Liver (tissue), 8 donors: ENCODE measurements at regions not wholly inside any gene's neighbourhood (a gene's known extent, or its start where the extent isn't known, plus 50 kb on each side); places are given as distances from the start of the nearest gene placed in this dataset.

ENCODE experiments used
- DNase-seq: peaks from one replicate; pipeline ENCODE4 v3.0.0-alpha.2; 2017; ENCODE audit warnings: low spot score
- H3K27ac ChIP-seq, 2 donors: one replicate each; pipeline ENCODE4 v1.7.0; 2013; ENCODE audit warnings: inconsistent platforms in 2 of 2, low read length in 2 of 2, control low read depth in 1 of 2, low read depth in 1 of 2, mild to moderate bottlenecking in 1 of 2
- H3K27me3 ChIP-seq, 4 donors: one replicate each; pipeline versions ENCODE4 v1.6.1 to v1.7.0; 2013; ENCODE audit warnings: low read length in 3 of 4, inconsistent platforms in 1 of 4, mild to moderate bottlenecking in 1 of 4, moderate library complexity in 1 of 4; ENCODE audit not compliant: control insufficient read depth in 4 of 4, insufficient read depth in 4 of 4
- H3K36me3 ChIP-seq, 4 donors: one replicate each; pipeline versions ENCODE4 v1.6.1 to v1.7.0; 2013; ENCODE audit warnings: low read length in 3 of 4, mild to moderate bottlenecking in 3 of 4, low read depth in 1 of 4, moderate library complexity in 1 of 4; ENCODE audit not compliant: control insufficient read depth in 4 of 4, insufficient read depth in 3 of 4
- H3K4me1 ChIP-seq, 4 donors: one replicate each; pipeline versions ENCODE4 v1.6.1 to v1.7.0; 2013; ENCODE audit warnings: low read length in 3 of 4, mild to moderate bottlenecking in 3 of 4, moderate library complexity in 1 of 4; ENCODE audit not compliant: control insufficient read depth in 4 of 4, insufficient read depth in 4 of 4
- H3K4me3 ChIP-seq, 3 donors: one replicate each; pipeline versions ENCODE4 v1.6.1 to v1.7.0; 2013; ENCODE audit warnings: low read length in 3 of 3, control low read depth in 1 of 3, low read depth in 1 of 3, mild to moderate bottlenecking in 1 of 3
- H3K9ac ChIP-seq, 2 donors: one replicate each; pipeline ENCODE4 v1.7.0; 2013; ENCODE audit warnings: low read length in 2 of 2, mild to moderate bottlenecking in 2 of 2, moderate library complexity in 2 of 2, control low read depth in 1 of 2, low read depth in 1 of 2
- H3K9me3 ChIP-seq, 4 donors: one replicate each; pipeline versions ENCODE4 v1.6.1 to v1.7.0; 2013; ENCODE audit warnings: low read length in 3 of 4; ENCODE audit not compliant: control insufficient read depth in 4 of 4
- ATF3 ChIP-seq: IDR thresholded peaks from 2 replicates; pipeline ENCODE4 v1.6.1; 2016; ENCODE audit warnings: antibody characterized with exemption
- CTCF ChIP-seq: fragments of 150-350 bp; IDR thresholded peaks from 2 replicates; pipeline ENCODE4 v1.5.1; 2017; ENCODE audit warnings: improper control_type of control experiment, low read depth, low read length; ENCODE audit not compliant: missing input control
- EGR1 ChIP-seq, 2 donors: IDR thresholded peaks; 2 replicates each; pipeline ENCODE4 v1.6.1; 2016 to 2018; ENCODE audit warnings: antibody characterized with exemption in 2 of 2, low read depth in 2 of 2
- FOXA1 ChIP-seq: IDR thresholded peaks from 2 replicates; pipeline ENCODE4 v1.6.1; 2016; ENCODE audit warnings: antibody characterized with exemption
- FOXA2 ChIP-seq: IDR thresholded peaks from 2 replicates; pipeline ENCODE4 v1.6.1; 2016; ENCODE audit warnings: antibody characterized with exemption
- GABPA ChIP-seq, 2 donors: IDR thresholded peaks in 1 of 2; conservative IDR thresholded peaks in 1 of 2; 2 replicates each; pipeline ENCODE4 v1.6.1; 2016; ENCODE audit warnings: antibody characterized with exemption in 2 of 2, mild to moderate bottlenecking in 1 of 2, moderate library complexity in 1 of 2
- HNF4A ChIP-seq, 2 donors: conservative IDR thresholded peaks; 2 replicates each; pipeline ENCODE4 v1.6.1; 2016; ENCODE audit warnings: antibody characterized with exemption in 2 of 2, mild to moderate bottlenecking in 2 of 2
- HNF4G ChIP-seq: IDR thresholded peaks from 2 replicates; pipeline ENCODE4 v1.6.1; 2016; ENCODE audit warnings: antibody characterized with exemption
- JUND ChIP-seq, 2 donors: IDR thresholded peaks; 2 replicates each; pipeline ENCODE4 v1.6.1; 2016; ENCODE audit warnings: antibody characterized with exemption in 2 of 2
- MAX ChIP-seq: IDR thresholded peaks from 2 replicates; pipeline ENCODE4 v1.6.1; 2016; ENCODE audit warnings: antibody characterized with exemption
- NR2F2 ChIP-seq: IDR thresholded peaks from 2 replicates; pipeline ENCODE4 v1.6.1; 2016; ENCODE audit warnings: antibody characterized with exemption
- RAD21 ChIP-seq, 2 donors: IDR thresholded peaks; 2 replicates each; pipeline ENCODE4 v1.6.1; 2016; ENCODE audit warnings: antibody characterized with exemption in 2 of 2, mild to moderate bottlenecking in 2 of 2
- REST ChIP-seq: IDR thresholded peaks from 2 replicates; pipeline ENCODE4 v1.6.1; 2016; ENCODE audit warnings: antibody characterized with exemption, mild to moderate bottlenecking
- RXRA ChIP-seq, 2 donors: IDR thresholded peaks; 2 replicates each; pipeline ENCODE4 v1.6.1; 2017 to 2018; ENCODE audit warnings: antibody characterized with exemption in 2 of 2, mild to moderate bottlenecking in 1 of 2
- SP1 ChIP-seq: IDR thresholded peaks from 2 replicates; pipeline ENCODE4 v1.6.1; 2018; ENCODE audit warnings: antibody characterized with exemption, mild to moderate bottlenecking
- TAF1 ChIP-seq: conservative IDR thresholded peaks from 2 replicates; pipeline ENCODE4 v1.6.1; 2016; ENCODE audit warnings: antibody characterized with exemption, mild to moderate bottlenecking
- YY1 ChIP-seq: IDR thresholded peaks from 2 replicates; pipeline ENCODE4 v1.6.1; 2016; ENCODE audit warnings: antibody characterized with exemption, mild to moderate bottlenecking
- ZBTB33 ChIP-seq: IDR thresholded peaks from 2 replicates; pipeline ENCODE4 v1.6.1; 2016; ENCODE audit warnings: antibody characterized with exemption
- WGBS: extraction: QIAGEN DNeasy Blood & Tissue Kit; methylation state at CpG from one replicate; pipeline ENCODE4 v1.1.7; 2013; 5-methylcytosine and 5-hydroxymethylcytosine counted together
- donor health status: healthy.
- donor health status: healthy.
- donor health status: healthy.
- donor health status: healthy.
- donor health status: healthy.

GRCh38 chr3:139292192-139292591, 51.6 kb upstream of the MRPS22 start:
- WGBS = 86% methylated on average over 7 of the region's 7 CpGs
- TF ChIP-seq CTCF (no peak), GABPA (IDR thresholded peaks at IDR 0.05 in 1 of 2, conservative IDR thresholded peaks at IDR 0.05 in 1 of 2) (no peak), FOXA1 (no peak), EGR1 (IDR thresholded peaks at IDR 0.05; ENCODE audit: low read depth in 2 of 2) (no peak), ZBTB33 (no peak), MAX (no peak), ATF3 (no peak), SP1 (no peak), REST (no peak), HNF4G (no peak), YY1 (no peak), RAD21 (IDR thresholded peaks at IDR 0.05) (no peak), RXRA (IDR thresholded peaks at IDR 0.05) (no peak), JUND (IDR thresholded peaks at IDR 0.05) (no peak), NR2F2 (no peak), FOXA2 (no peak), HNF4A (conservative IDR thresholded peaks at IDR 0.05) (no peak), TAF1 (no peak)
- peaks cover 0 to 16% (median 12%) of the 10 kb centered on the region in 4 donors for H3K4me1 ChIP-seq

More at GRCh38 chr3:139292192-139292591, 51.6 kb upstream of the MRPS22 start:
- Histone ChIP-seq H3K36me3 (no peaks in the 10 kb centered on the region), H3K9me3 (no peaks in the 10 kb centered on the region), H3K9ac (no peak overlapping the region), H3K27ac (no peak overlapping the region), H3K27me3 (no peaks in the 10 kb centered on the region), H3K4me3 (no peak overlapping the region)
- no peak for DNase-seq
